Keratinocyte (primary cell): ENCODE measurements at regions not wholly inside any gene's neighbourhood (a gene's known extent, or its start where the extent isn't known, plus 50 kb on each side); places are given as distances from the start of the nearest gene placed in this dataset.

Experiments used
- DNase-seq: peaks from one replicate; pipeline ENCODE4 v3.0.0-alpha.2; 2011; ENCODE audit warnings: low read depth, missing footprints, low spot score
- FAIRE-seq: peaks from 2 replicates; lab custom pipeline; 2011; peaks lifted over from hg19 to GRCh38; lab: Jason Lieb, UNC
- H2AFZ ChIP-seq: 2 replicates; pipeline ENCODE4 v1.6.0; 2012; ENCODE audit warnings: low read length, control low read depth, inconsistent platforms; ENCODE audit not compliant: control insufficient read depth
- H3K27ac ChIP-seq: 2 replicates; pipeline ENCODE4 v1.5.1; 2011; ENCODE audit warnings: low read length; ENCODE audit not compliant: control insufficient read depth, insufficient read depth
- H3K27me3 ChIP-seq: 3 replicates; pipeline ENCODE4 v1.6.0; 2011; ENCODE audit warnings: low read length; ENCODE audit not compliant: control insufficient read depth, insufficient read depth; ENCODE audit errors: extremely low read depth
- H3K36me3 ChIP-seq, 2 experiments: 2 replicates in 1 of 2; 3 replicates in 1 of 2; pipeline ENCODE4 v1.5.1; 2011; ENCODE audit warnings: low read length in 2 of 2, mild to moderate bottlenecking in 1 of 2; ENCODE audit not compliant: control insufficient read depth in 2 of 2, insufficient read depth in 2 of 2; ENCODE audit errors: extremely low read depth in 1 of 2
- H3K4me1 ChIP-seq: 3 replicates; pipeline ENCODE4 v1.5.1; 2011; ENCODE audit warnings: low read length; ENCODE audit not compliant: control insufficient read depth, insufficient read depth; ENCODE audit errors: extremely low read depth
- H3K4me2 ChIP-seq: 3 replicates; pipeline ENCODE4 v1.6.0; 2011; ENCODE audit warnings: low read depth, low read length; ENCODE audit not compliant: control insufficient read depth, insufficient read depth; ENCODE audit errors: extremely low read depth
- H3K4me3 ChIP-seq, 3 experiments: fragments of 200-600 bp in 1 of 3; sonication (generic) in 1 of 3; 2 replicates in 2 of 3; 3 replicates in 1 of 3; pipeline ENCODE4 v1.5.1; 2011 to 2016; ENCODE audit warnings: low read length in 3 of 3, mild to moderate bottlenecking in 3 of 3, control low read depth in 2 of 3, inconsistent platforms in 1 of 3, low read depth in 1 of 3, mixed read lengths in 1 of 3, mixed run types in 1 of 3, moderate library complexity in 1 of 3; ENCODE audit not compliant: control insufficient read depth in 2 of 3, insufficient read depth in 2 of 3; ENCODE audit errors: extremely low read depth in 1 of 3
- H3K79me2 ChIP-seq: 2 replicates; pipeline ENCODE4 v1.6.0; 2012; ENCODE audit warnings: low read length; ENCODE audit not compliant: control insufficient read depth, insufficient read depth
- H3K9ac ChIP-seq: 3 replicates; pipeline ENCODE4 v1.6.0; 2011; ENCODE audit warnings: low read length; ENCODE audit not compliant: control insufficient read depth, insufficient read depth; ENCODE audit errors: extremely low read depth
- H3K9me1 ChIP-seq: 3 replicates; pipeline ENCODE4 v1.6.0; 2011; ENCODE audit warnings: low read length; ENCODE audit not compliant: control insufficient read depth, insufficient read depth; ENCODE audit errors: extremely low read depth
- H3K9me3 ChIP-seq: 2 replicates; pipeline ENCODE4 v1.5.1; 2012; ENCODE audit warnings: low read depth, low read length; ENCODE audit not compliant: control insufficient read depth
- H4K20me1 ChIP-seq: 3 replicates; pipeline ENCODE4 v1.6.0; 2011; ENCODE audit warnings: low read length; ENCODE audit not compliant: control insufficient read depth, insufficient read depth; ENCODE audit errors: extremely low read depth
- EZH2 ChIP-seq: IDR thresholded peaks from one replicate; pipeline ENCODE4 v1.6.1; 2012; ENCODE audit warnings: inconsistent platforms, mild to moderate bottlenecking, low read length, moderate library complexity
- dilution Hi-C: fragments of 300-500 bp; cut with MboI; formaldehyde crosslinking; loops from one replicate; pipeline ENCODE4 v1.7.0; 2020; ENCODE audit warnings: low sequenced_read_pairs; ENCODE audit not compliant: extremely low pct_ligation_motif_present
- TF ChIP-seq, protein P1 (sequence below), 3 experiments: IDR thresholded peaks in 1 of 3; conservative IDR thresholded peaks in 1 of 3; optimal IDR thresholded peaks in 1 of 3; 2 replicates in 2 of 3; 3 replicates in 1 of 3; pipeline versions ENCODE3 to v1.5.1; 2011; ENCODE audit warnings: low read length in 3 of 3, mild to moderate bottlenecking in 3 of 3, moderate library complexity in 2 of 3, control low read depth in 1 of 3, inconsistent platforms in 1 of 3; ENCODE audit not compliant: insufficient read depth in 2 of 3; ENCODE audit errors: extremely low read depth in 1 of 3

DNA sequence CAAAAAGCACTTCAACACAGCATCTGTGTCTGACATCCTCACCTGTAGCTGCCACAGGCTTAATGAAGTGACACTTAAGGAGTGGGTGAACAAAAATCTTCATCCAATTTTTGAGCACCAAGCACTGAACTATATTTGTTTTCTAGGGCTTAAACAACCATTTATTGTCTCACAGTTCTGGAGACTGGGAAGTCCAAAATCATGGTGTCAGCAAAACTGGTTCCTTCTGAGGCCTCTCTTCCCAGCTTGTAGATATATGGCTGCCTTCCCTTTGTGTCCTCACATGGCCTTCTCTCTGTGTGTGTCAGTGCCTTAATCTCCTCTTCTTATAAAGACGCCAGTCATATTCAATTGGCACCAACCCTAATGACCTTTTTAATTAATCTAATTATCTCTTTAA, 189.2 kb upstream of the CLNK start:
- H4K20me1 ChIP-seq, result no peaks in the 10 kb centered on the region
- H3K79me2 ChIP-seq, result no peaks in the 10 kb centered on the region
- H3K36me3 ChIP-seq, result no peaks in the 10 kb centered on the region
- H3K9ac ChIP-seq, result no peak overlapping the region
- DNase-seq (no peak), FAIRE-seq (no peak)
- dilution Hi-C loops, result no loop called here
- H3K9me3 ChIP-seq, result no peaks in the 10 kb centered on the region
- no peak overlapping the region for H2AFZ ChIP-seq
- H3K4me2 ChIP-seq, result no peak overlapping the region
- no peaks in the 10 kb centered on the region for H3K9me1 ChIP-seq
- H3K4me3 ChIP-seq, result no peak overlapping the region
- H3K4me1 ChIP-seq, result no peaks in the 10 kb centered on the region
- no peak overlapping the region for H3K27ac ChIP-seq
- no peak for TF ChIP-seq EZH2
- TF ChIP-seq, protein P1, sequence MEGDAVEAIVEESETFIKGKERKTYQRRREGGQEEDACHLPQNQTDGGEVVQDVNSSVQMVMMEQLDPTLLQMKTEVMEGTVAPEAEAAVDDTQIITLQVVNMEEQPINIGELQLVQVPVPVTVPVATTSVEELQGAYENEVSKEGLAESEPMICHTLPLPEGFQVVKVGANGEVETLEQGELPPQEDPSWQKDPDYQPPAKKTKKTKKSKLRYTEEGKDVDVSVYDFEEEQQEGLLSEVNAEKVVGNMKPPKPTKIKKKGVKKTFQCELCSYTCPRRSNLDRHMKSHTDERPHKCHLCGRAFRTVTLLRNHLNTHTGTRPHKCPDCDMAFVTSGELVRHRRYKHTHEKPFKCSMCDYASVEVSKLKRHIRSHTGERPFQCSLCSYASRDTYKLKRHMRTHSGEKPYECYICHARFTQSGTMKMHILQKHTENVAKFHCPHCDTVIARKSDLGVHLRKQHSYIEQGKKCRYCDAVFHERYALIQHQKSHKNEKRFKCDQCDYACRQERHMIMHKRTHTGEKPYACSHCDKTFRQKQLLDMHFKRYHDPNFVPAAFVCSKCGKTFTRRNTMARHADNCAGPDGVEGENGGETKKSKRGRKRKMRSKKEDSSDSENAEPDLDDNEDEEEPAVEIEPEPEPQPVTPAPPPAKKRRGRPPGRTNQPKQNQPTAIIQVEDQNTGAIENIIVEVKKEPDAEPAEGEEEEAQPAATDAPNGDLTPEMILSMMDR (optimal IDR thresholded peaks at IDR 0.05 in 1 of 3, IDR thresholded peaks at IDR 0.05 in 1 of 3, conservative IDR thresholded peaks at IDR 0.05 in 1 of 3; ENCODE audit: extremely low read depth in 1 of 3, insufficient read depth in 2 of 3, low read length in 3 of 3), result no peak
- no peaks in the 10 kb centered on the region for H3K27me3 ChIP-seq

DNA sequence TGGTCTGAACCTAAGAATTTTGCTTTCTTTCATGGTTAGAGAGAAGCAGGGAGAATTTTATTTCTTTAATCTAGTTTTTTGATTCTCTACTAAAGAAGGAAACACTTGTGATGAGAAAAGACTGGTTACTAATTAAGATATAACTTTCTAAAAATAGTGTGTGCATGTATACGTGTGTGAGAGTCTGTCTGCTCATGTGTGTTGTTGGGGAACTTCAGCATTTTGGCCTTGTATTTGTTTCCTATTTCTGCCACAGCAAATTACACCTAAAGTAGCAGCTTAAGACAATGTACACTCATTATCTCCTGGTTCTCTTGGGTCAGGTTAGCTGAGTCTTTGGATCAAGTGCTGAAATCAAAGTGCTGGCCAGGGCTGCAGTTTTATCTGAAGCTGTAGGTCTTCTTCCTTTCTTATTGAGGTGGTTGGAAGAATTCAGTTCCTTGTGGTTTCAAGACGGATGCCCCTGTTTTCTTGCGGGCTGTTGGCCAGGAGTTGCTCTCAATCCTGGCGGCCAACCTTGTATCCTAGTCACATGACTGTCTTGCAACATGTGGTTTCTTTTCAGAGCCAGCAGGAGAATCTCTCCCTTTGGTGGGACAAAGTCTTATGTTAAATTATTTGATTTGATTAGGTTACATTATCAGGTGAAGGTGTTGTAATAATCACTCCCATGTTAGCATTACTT, 188.4 kb upstream of the CLNK start:
- no peak for FAIRE-seq

More for the DNA sequence above, 188.4 kb upstream of the CLNK start:
- Histone ChIP-seq H3K4me1 (no peaks in the 10 kb centered on the region), H3K9me3 (no peaks in the 10 kb centered on the region), H2AFZ (no peak overlapping the region), H3K27ac (no peak overlapping the region), H3K4me3 (no peak overlapping the region), H3K79me2 (no peaks in the 10 kb centered on the region), H4K20me1 (no peaks in the 10 kb centered on the region), H3K4me2 (no peak overlapping the region), H3K9me1 (no peaks in the 10 kb centered on the region), H3K27me3 (no peaks in the 10 kb centered on the region), H3K36me3 (no peaks in the 10 kb centered on the region), H3K9ac (no peak overlapping the region)
- no peak for DNase-seq
- dilution Hi-C loops, result no loop called here
- TF ChIP-seq, protein P1 (optimal IDR thresholded peaks at IDR 0.05 in 1 of 3, IDR thresholded peaks at IDR 0.05 in 1 of 3, conservative IDR thresholded peaks at IDR 0.05 in 1 of 3; ENCODE audit: extremely low read depth in 1 of 3, insufficient read depth in 2 of 3, low read length in 3 of 3), result no peak
- no peak for TF ChIP-seq EZH2
